Retina (tissue), 1 donor: ENCODE measurements at regions not wholly inside any gene's neighbourhood (a gene's known extent, or its start where the extent isn't known, plus 50 kb on each side); places are given as distances from the start of the nearest gene placed in this dataset.
"Not testable (repeated sequence)": the region's sequence is repeated elsewhere in the genome, so short reads cannot be mapped to it uniquely, and the experiment has no call there.

Experiments
- DNase-seq: peaks from one replicate; pipeline ENCODE4 v3.0.0-alpha.2; 2016

DNA sequence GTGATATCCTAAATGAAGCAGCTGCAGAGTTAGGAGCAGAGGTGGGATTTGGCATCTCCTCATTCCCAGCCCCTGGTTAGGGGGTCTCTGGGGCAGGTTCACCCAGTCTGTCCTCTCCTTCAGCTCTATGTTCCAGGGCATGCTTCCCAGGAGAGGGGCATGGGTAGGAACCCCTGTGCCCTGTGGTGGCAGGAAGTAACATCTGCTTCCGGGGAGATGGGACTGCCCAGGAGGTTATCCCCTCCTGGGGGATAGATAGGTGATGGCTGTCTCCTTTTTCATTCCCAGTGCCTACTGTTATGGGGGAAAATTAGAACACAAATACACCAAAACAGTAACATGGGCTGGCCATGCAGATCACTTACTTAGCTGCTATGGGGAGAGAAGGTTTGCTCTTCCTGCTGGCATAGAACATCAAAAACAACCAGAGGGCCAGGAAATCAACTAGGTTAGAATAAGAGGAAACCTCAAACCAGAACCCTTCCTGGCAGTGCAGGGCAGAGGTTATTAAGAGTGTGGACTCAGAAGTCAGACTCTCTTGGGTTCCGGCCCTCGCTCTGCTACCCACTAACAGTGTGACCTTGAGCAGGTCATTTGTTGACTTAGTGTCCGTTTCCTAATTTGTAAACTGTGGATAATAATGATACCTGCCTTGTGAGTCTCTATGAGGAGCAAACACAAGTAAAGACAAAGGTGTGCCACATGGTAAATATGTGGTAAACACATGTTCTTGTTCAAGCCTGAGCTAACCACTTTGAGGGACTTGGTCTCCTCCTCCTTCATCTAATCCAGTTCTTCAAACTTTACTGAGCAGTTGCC, 157.8 kb upstream of the JUN start:
- no peak for DNase-seq

DNA sequence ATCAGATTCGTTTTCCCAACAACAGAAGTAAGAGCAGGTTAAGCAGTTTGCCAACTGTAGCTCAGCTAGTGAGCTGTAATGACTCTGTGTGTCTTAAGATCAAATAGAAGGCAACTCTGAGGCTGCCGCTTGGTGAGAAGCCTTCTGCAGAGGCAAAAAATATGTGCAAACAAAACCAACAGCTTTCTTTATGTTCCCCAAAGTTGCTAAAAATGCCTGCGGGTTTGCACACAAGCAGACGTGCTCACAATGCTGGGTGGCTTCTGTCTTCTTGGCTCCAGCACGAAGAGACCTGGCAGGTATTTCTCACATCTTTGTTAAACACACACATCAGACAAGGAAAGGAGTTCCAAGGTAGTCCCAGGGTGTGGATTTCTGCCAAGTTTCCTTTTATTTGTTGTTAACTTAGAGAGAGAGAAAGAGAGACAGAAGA, 158.9 kb upstream of the JUN start:
- DNase-seq = no peak

DNA sequence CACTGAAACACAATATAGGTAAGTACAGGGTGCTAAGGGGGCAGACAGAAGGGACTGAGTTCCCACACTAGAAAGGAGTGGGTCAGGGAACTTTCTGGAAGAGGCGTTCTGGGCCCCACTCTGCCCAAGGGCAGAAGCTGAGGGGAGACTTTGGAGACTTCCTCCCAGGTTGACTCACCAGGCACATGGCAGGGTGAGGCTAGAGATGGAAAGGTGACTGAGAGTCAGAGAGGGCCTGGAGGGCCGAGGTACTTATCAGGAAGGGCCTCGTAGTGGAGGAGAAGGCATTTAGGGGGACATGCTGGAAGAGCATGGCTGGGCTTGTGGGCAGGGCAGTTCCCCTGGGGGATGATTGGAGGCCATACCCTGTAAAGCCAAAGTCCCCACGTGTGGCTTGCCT, 159.9 kb upstream of the JUN start:
- no peak for DNase-seq

DNA sequence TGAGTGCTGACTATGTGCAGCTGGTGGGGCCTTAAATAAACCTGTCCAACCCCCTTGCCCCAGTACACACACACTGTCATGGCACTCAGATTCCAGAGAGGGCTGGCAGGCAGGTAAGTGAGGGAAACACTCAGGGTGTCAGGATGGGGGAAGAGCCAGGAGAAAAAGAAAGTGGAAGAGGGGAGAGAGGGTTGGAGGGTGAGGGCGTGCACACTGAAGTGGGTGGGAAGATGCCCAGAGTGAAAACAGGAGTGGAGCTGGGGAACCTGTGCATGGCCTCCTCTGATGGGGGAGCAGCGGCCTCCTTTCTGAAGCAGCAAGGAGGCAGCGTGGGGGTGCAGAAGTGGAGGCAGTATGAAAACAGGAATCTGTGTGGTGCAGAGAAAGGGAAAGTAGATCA, 160.6 kb upstream of the JUN start:
- no peak for DNase-seq

DNA sequence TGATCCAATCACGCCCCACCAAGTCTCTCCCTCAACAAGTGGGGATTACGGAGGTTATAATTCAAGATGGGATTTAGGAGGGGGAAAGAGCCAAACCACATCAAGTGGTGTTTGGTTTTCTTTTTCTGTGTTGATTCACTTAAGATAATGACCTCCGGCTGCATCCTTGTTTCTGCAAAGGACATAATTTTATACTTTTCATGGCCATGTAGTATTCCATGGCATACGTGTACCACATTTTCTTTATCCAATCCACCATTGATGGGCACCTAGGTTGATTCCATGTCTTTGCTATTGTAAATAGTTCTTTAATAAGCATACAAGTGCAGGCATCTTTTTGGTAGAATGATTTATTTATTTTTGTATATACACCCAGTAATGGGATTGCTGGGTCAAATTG, 162.5 kb upstream of the JUN start:
- no peak for DNase-seq

DNA sequence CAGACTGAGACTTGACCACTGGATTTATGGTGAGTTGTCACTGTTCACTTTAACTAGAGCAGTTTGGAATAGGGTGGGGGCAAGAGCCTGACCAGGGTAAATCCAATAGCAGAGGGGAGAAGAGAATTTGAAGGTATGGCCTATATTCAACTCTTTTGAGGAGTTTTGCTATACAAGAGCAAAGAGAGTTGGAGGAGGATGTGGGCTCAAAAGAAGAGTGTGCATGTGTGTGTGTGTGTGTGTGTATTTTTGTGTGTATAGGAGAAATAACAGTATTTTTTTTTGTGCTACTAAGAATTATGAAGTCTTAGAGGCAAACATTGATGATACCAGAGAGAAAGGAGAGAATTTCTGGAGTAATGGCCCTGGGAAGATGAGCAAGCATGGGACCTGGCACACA, 164.8 kb upstream of the JUN start:
- DNase-seq = no peak

DNA sequence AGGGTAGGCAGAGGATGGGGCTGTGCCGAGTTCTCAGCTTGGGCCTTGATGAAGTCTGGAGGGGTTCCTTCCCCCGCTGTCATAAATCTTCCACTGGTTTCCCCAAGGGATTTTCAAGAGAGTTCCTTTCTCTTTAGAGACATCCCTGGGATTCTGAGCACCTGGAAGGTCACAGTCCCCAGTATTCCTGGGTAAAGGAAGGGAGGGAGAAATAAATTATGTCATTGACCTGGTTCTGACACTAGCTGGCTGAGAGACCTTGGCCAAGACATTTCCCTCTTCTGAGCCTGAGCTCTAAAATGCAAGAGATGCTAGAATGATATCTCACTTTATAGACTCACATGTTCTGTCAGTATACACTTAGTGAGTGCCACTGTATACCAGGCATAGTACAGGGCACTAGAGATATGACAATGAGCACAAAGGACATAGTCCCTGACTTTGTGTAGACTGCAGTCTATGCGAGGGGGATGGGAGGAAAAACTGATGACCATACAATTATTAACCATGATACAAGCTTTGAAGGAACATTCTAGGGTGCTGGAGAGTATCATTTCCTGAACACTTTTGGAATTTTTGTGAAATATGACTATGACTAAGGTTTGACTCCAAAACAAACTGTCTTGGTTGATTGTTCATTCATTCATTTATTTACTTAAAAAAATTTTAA, 165.8 kb upstream of the JUN start:
- DNase-seq = no peak

DNA sequence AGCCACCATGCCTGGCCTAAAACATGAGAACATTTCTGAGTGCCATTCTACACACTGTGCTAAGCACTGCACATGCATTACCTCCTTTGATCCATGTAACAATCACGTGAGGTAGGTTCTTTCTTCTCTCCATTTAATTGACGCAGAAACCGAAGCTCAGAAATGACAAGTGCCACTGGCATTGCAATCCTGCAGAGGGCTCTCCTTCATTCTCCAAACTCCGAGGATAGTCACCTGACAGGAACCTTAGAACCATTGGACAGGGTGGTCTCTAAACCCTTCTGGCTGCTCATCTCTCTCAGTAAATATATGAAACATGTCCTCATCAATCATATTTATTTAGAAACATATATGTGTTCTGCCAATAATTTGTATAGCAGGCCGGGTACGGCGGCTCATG, 167.1 kb upstream of the JUN start:
- no peak for DNase-seq

DNA sequence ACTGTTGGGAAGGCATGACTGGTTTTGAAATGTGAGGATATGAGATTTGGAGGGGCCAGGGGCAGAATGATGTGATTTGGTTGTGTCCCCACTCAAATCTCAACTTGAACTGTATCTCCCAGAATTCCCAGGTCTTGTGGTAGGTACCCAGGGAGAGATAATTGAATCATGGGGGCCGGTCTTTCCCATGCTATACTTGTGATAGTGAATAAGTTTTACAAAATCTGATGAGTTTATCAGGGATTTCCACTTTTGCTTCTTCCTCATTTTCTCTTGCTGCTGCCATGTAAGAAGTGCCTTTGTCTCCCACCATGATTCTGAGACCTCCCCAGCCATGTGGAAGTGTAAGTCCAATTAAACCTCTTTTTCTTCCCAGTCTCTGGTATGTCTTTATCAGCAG, 170.1 kb upstream of the JUN start:
- DNase-seq = not testable (repeated sequence)

DNA sequence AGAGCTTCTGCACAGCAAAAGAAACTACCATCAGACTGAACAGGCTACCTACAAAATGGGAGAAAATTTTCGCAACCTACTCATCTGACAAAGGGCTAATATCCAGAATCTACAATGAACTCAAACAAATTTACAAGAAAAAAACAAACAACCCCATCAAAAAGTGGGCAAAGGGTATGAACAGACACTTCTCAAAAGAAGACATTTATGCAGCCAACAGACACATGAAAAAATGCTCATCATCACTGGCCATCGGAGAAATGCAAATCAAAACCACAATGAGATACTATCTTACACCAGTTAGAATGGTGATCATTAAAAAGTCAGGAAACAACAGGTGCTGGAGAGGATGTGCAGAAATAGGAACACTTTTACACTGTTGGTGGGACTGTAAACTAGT, 179.4 kb upstream of the JUN start:
- not testable (repeated sequence) for DNase-seq

DNA sequence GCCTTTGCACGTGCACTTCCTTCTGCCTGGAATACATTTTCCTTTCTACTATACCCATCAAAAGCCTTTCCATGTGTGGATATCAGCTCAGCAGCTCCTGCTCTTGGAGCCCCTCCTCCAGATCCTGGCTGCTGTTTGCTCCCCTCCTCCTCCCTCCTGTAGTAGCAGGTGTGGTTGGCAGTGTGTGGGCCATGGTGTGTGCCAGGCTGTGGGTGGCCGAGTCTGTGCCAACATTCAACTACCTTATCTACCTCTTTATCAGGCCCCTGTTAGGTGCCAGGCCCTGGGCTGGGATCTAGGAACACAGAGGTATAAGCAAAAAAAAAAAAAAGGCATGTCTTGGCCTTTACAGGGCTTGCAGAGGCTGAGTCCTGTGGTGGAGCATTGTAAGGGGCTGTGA, 180.6 kb upstream of the JUN start:
- no peak for DNase-seq

DNA sequence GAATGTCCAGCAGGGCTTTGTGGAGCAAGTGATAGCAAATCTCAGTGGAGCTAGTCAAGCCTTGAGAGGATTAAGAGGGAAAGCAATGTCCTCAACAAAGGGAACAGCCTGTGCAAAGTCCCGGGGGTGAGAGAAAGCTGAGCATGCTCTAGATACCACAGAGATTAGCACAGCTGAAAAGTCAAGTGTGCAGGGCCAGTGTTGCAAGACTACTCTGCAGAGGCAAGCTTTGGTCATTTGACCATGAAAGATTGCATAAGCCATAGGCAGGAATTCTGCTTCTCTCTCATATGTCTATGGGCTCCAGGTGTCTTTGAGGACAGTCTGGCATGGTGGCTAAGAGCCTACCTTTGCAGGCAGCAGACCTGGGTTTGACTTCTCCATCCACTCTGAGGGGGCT, 181.0 kb upstream of the JUN start:
- no peak for DNase-seq

DNA sequence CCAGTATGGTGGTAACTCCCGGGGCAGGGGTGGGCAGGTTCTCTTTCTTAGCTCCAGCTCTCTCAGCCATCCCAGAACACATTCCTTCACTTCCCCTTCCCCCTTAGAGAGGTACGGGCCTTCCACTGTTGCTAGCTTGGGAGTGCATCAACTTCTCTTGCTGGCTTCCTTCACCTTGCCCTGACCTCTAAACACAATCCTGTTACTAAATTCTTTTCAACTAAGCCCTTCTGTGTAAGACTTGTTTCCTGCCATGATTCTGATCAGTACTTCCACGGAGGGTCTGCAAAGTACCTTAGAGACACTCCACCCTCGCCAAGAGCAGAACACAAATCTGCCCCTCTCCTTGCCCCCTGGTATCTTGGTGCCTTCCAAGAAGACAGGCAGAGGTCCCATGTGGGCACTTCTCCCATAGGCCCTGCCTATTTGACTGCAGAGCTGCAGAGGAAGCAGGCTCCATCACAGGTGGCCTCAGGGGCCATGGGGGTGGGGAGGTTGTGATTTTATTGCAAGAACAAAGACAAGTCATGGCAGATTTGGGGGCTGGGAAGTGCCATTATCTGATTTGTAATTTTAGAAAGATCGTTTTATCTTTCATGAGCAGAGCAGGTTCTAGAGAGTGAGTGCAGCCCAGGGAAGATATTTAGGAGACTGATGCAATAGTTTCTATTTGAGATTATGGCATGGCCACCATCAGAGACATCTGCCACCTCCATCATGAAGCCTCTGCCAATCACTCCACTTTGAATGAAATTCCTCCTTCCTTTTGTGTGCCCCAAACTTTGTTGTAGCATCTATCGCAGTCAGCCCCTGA, 182.5 kb upstream of the JUN start:
- DNase-seq = no peak

DNA sequence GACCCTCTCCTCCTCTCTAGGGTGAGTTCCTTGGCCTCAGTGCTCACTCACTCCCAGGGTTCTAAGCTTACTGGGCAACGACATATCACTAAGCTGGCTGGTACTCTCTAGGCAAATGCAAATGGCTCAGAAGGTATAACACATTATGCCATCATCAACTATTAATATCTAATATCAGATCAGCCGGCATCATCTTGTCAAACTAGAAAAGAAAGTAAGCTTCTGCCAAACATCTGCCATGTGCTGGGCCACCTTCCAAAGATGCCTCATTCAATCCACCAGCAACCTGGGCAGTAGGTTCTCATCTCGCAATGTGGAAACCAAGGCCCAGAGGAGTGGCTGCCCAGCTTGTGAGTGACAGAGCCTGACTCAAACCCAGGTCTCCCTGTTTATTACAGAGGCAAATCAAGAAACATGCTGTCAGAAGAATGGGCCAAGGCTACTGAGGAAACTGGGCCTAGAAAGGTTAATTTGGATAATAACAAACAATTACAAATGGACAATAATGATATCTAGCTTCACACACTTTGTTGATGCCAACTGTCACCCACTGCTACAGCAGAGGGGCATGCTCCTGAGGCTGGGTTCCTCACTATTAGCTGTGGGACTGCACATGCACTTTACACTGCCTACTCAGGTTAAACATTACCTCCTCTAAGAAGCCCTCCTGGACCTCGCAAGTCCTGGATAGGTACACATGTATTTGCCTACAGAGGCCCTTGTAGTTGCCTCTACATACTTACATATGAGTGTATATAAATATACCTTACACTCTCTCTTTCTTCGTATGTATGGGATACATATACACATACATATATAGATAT, 183.3 kb upstream of the JUN start:
- no peak for DNase-seq

DNA sequence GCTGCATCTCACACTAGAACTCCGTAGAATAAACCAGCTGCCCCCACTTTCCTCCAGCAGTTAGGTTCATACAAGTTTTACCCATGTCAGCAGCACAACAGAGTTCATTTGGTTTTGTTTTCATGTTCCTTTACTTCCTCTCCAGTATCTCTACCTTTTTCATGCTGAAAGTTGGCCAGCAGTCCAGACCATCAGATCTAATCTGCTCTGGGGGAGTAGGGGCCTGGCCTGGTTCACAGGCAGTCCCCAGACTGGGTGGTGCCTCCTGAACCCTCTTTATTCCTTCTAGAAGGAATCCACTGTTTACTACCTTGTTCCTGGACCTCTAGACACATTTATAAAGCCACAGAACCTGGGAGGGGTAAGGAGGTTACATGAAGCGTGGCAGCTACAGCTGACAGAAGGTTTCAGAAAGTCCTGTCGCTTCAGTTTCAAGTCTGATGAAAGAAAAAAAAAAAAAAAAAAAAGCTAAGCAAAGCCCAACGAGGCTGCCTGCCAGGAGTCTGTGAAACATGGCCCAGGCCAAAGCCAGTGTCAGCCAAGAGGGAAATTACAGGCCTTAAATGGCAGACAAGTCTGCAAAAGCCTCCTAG, 184.6 kb upstream of the JUN start:
- no peak for DNase-seq

DNA sequence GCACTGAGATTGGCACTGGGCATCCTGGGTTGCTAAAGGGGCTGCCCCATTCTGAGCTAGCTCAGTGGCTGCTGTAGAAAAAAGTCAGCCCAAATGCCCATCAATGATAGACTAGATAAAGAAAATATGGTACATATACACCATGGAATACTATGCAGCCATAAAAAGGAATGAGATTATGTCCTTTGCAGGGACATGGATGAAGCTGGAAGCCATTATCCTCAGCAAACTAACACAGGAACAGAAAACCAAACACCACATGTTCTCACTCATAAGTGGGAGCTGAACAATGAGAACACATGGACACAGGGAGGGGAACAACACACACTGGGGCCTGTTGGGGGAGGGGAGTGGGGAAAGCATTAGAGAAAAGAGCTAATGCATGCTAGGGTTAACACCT, 185.3 kb upstream of the JUN start:
- DNase-seq = not testable (repeated sequence)

DNA sequence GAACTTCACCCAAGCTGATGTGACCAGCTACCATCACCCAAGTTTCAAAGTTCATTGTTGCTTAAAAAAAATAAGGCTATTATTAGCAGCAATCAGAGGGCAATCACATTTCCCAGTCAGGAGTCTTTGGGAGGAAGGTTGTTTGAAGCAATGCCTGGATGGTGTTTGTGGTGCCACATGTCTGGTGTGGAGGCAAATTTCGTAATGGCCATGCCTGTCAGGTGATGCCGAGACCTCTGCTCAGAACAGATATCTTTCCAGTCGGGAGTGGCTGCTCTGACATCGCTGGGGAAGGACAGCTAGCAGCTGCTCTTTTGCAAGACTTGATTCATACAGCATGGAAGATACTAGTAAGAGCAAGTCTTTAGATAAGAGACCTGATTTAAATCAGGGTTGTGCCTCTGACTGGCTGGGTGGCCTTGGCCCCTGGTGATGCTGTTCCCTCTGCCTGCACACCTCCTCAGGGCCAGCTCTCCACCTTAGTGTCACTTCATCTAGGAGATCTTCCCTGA, 187.8 kb upstream of the JUN start:
- no peak for DNase-seq

DNA sequence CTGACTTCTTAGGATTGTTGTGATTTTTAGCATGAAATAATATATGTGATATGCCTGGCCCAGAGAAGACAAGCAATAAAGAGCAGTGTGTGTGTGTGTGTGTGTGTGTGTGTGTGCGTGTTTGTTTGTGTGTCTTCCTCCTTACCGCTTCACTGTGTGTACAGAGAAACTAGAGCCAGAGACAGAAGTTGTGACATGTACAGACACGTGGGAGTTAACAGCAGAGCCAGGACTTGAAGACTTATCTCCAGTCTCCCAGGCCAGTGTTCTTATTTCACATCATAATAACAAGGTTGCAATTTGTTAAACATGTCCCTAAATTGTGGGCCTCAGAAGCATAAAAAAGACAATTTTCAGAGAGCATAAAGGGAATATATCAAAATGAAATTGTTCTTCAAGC, 192.0 kb upstream of the JUN start:
- DNase-seq = no peak

DNA sequence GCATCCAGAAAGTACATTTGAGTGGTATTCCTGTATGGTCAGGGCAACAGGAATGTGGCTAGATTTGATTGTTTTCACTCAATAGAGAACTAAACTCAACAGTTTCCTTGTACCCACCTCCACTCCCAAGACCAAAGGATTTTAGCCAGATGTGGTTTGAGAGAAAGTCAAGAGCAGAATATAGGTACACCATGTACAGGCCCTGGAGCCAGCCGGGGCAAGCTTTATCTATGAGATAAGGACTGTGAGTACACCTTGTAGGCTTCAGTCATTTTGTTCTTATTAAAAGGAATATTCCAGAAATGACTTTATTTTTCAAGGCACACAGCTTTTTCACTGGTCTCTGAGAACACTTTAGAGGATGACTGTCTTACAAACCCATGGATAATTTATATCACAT, 192.4 kb upstream of the JUN start:
- no peak for DNase-seq

DNA sequence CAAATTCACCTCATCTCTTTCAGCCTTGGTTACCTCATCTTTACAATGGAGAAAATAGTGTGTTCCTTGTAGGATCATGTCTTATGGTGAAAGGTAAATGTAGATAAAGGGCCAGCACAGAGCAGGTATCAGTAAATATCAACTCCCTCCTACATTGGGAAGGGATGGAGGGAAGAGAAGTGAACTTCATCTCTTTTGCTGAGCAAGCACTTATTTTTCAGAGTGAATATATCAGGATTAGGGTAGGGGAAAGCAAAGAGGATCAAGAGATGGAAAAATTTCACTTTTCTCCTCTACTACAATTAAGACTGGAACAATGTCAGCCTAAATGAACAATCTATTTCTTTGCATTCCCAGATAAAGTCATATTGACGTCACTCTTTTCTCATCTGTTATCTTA, 193.8 kb upstream of the JUN start:
- no peak for DNase-seq

DNA sequence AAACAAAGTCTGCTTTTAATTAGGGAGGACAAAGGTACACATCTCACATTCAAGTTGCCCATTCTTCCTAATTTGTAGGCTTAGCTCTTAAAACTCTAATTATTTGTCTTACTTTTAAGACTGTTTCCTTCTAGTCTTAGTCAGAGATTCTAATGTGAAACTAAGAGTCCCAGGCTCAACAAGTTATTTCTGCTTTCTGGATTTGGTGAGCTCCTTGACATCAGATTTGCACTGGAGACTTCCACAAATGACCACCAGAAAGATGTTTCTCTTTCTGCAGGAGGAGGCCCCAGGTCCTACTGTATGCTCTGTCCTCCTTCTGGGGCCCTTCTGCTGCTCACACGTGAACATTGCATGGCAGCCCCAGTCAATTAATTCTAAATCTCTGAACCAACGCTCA, 194.2 kb upstream of the JUN start:
- no peak for DNase-seq

DNA sequence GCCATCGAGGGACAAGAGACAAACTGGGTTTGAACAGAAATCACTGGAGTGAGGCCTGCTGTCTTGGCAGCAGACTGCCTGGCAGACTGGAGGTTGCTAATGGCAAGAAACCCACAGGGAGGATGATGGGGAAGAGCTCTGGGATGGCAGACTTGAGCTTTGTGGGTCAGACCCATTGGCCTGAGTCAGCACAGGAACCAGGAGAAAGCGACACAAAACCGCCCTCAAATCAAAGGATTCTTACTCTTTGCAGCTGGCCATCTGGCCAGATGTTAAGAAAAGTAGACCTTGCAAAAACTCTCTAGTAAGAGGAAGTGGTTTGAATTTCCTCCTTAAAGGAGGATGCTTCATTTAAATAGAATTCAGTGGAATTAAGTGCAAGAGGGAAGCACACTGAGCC, 195.2 kb upstream of the JUN start:
- no peak for DNase-seq
